ENCODE measurements at regions not wholly inside any gene's neighbourhood (a gene's known extent, or its start where the extent isn't known, plus 50 kb on each side); places are given as distances from the start of the nearest gene placed in this dataset.

- no peak for TF ChIP-seq CTCF (conservative IDR thresholded peaks at IDR 0.05)
- no peak overlapping the region for H3K27ac ChIP-seq
These were observed 158.5 kb downstream of the FTCDNL1 start for GRCh38 chr2:199692489-199692888.

GRCh38 chr2:199690225-199690624, 160.8 kb downstream of the FTCDNL1 start:
- H3K27ac ChIP-seq = no peak overlapping the region
- no peak for TF ChIP-seq CTCF (conservative IDR thresholded peaks at IDR 0.05)

GRCh38 chr2:199685669-199686068, 165.3 kb downstream of the FTCDNL1 start:
- no peak for TF ChIP-seq CTCF (conservative IDR thresholded peaks at IDR 0.05)
- H3K27ac ChIP-seq = no peak overlapping the region

- no peak for TF ChIP-seq CTCF (conservative IDR thresholded peaks at IDR 0.05)
- H3K27ac ChIP-seq = no peak overlapping the region
These were observed 166.2 kb downstream of the FTCDNL1 start for GRCh38 chr2:199684832-199685231.

- no peak overlapping the region for H3K27ac ChIP-seq
- no peak for TF ChIP-seq CTCF (conservative IDR thresholded peaks at IDR 0.05)
These were observed 166.8 kb downstream of the FTCDNL1 start for GRCh38 chr2:199684168-199684567.

GRCh38 chr2:199682001-199682400, 169.0 kb downstream of the FTCDNL1 start:
- no peak overlapping the region for H3K27ac ChIP-seq
- no peak for TF ChIP-seq CTCF (conservative IDR thresholded peaks at IDR 0.05)

- TF ChIP-seq CTCF (conservative IDR thresholded peaks at IDR 0.05) = no peak
- H3K27ac ChIP-seq = no peak overlapping the region
These were observed 170.5 kb downstream of the FTCDNL1 start for GRCh38 chr2:199680482-199680881.

GRCh38 chr2:199679883-199680282, 171.1 kb downstream of the FTCDNL1 start:
- H3K27ac ChIP-seq = no peak overlapping the region
- TF ChIP-seq CTCF (conservative IDR thresholded peaks at IDR 0.05) = no peak

All from VCaP (cell line).